Body of pancreas (tissue), 4 donors: ENCODE measurements at regions not wholly inside any gene's neighbourhood (a gene's known extent, or its start where the extent isn't known, plus 50 kb on each side); places are given as distances from the start of the nearest gene placed in this dataset.

Experiments used
- CTCF ChIP-seq, 7 experiments: fragments of 450-650 bp in 4 of 7; fragments of 200-600 bp in 3 of 7; sonication (generic) in 3 of 7; IDR thresholded peaks; one replicate each; pipeline ENCODE4 v1.5.1; 2016 to 2019; ENCODE audit warnings: antibody characterized with exemption in 7 of 7
- POLR2A ChIP-seq, 3 donors: fragments of 450-650 bp; IDR thresholded peaks; one replicate each; pipeline ENCODE4 v1.6.1; 2016; ENCODE audit warnings: antibody characterized with exemption in 3 of 3, mild to moderate bottlenecking in 2 of 3

DNA sequence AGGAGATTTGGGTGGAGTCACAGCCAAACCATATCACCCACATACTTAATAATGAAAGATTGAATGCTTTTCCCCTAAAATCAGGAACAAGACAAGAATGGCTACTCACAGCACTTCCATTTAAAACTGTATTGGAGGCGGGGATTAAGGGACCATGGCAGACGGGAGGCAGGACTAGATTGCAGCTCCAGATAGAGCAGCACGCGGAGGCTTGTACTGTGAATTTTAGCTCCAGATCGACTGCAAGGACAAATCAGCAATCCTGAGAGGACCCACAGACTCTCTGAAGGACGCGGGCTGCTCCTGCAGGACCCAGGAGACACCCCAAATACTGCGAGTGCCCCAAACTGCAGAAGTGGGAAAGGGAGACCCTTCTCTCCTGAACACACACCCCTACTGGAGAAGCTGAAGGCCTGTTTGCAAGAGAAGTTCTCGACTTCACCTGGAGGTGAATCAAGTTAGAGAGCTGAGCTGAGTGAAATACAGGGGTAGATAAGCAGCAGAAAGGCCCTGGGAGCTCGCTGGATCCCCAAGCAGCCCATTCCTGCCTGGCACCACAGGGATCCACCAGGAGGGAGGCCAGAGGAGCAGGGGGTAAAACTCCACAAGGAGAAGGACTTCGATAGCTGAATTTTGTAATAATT, 207.4 kb upstream of the INTU start:
- TF ChIP-seq CTCF (IDR thresholded peaks at IDR 0.05): no peak
- TF ChIP-seq POLR2A (IDR thresholded peaks at IDR 0.05): no peak
